Endothelial cell of umbilical vein (primary cell): ENCODE measurements at regions not wholly inside any gene's neighbourhood (a gene's known extent, or its start where the extent isn't known, plus 50 kb on each side); places are given as distances from the start of the nearest gene placed in this dataset.

ENCODE experiments used
- BruUV-seq: library from RNA; stranded (reverse); fragments of 400-500 nt; replicated peaks from 2 replicates; lab custom pipeline; 2021; lab: Mats Ljungman, UMichigan
- CTCF ChIA-PET: fragments of 300-600, 350-600 bp; sonication (Branson Sonifier 250); formaldehyde crosslinking; loops from one replicate; lab custom pipeline; 2021; ENCODE audit warnings: antibody characterized with exemption, inconsistent platforms; lab: Charles Lee
- POLR2A ChIA-PET: fragments of 300-600, 350-600 bp; sonication (Branson Sonifier 250); formaldehyde crosslinking; loops from one replicate; lab custom pipeline; 2021; ENCODE audit warnings: antibody characterized with exemption, inconsistent platforms; lab: Charles Lee
- DNase-seq: peaks from one replicate; pipeline ENCODE4 v3.0.0-alpha.2; 2011; ENCODE audit warnings: low read depth, low spot score
- FAIRE-seq: peaks from 2 replicates; lab custom pipeline; 2011; peaks lifted over from hg19 to GRCh38; lab: Jason Lieb, UNC
- H2AFZ ChIP-seq: 2 replicates; pipeline ENCODE4 v1.6.0; 2012; ENCODE audit warnings: low read depth, low read length, control low read depth, inconsistent platforms
- H3K27ac ChIP-seq: 2 replicates; pipeline ENCODE4 v1.5.1; 2011; ENCODE audit warnings: low read depth, mild to moderate bottlenecking, control low read depth, low read length, moderate library complexity; ENCODE audit not compliant: insufficient read depth
- H3K27me3 ChIP-seq, 2 experiments: 2 replicates each; pipeline versions ENCODE4 v1.6.0 to v1.6.1; 2011; ENCODE audit warnings: low read length in 2 of 2, mixed read lengths in 1 of 2; ENCODE audit not compliant: control insufficient read depth in 2 of 2, insufficient read depth in 2 of 2
- H3K36me3 ChIP-seq, 2 experiments: 2 replicates in 1 of 2; 3 replicates in 1 of 2; pipeline ENCODE4 v1.5.1; 2011; ENCODE audit warnings: low read length in 2 of 2, mild to moderate bottlenecking in 1 of 2, moderate library complexity in 1 of 2; ENCODE audit not compliant: control insufficient read depth in 2 of 2, insufficient read depth in 2 of 2; ENCODE audit errors: extremely low read depth in 1 of 2
- H3K4me1 ChIP-seq: 3 replicates; pipeline ENCODE4 v1.5.1; 2011; ENCODE audit warnings: mild to moderate bottlenecking, low read length; ENCODE audit not compliant: control insufficient read depth, insufficient read depth; ENCODE audit errors: extremely low read depth
- H3K4me2 ChIP-seq: 2 replicates; pipeline ENCODE4 v1.6.1; 2011; ENCODE audit warnings: low read length, control low read depth, mixed read lengths; ENCODE audit not compliant: insufficient read depth
- H3K4me3 ChIP-seq, 3 experiments: fragments of 200-600 bp in 1 of 3; sonication (generic), shearing (Covaris generic) in 1 of 3; replicated peaks in 1 of 3; 2 replicates each; pipeline ENCODE4 v1.5.1; 2011 to 2016; ENCODE audit warnings: control low read depth in 3 of 3, low read length in 3 of 3, mild to moderate bottlenecking in 2 of 3, inconsistent platforms in 1 of 3, low read depth in 1 of 3, moderate library complexity in 1 of 3; ENCODE audit not compliant: insufficient read depth in 1 of 3
- H3K79me2 ChIP-seq: 2 replicates; pipeline ENCODE4 v1.6.0; 2012; ENCODE audit warnings: low read length, inconsistent platforms; ENCODE audit not compliant: control insufficient read depth, insufficient read depth
- H3K9ac ChIP-seq: replicated peaks from 2 replicates; pipeline ENCODE3; 2011; ENCODE audit warnings: low read length, control low read depth; ENCODE audit not compliant: insufficient read depth; ENCODE audit errors: extremely low read depth
- H3K9me1 ChIP-seq: replicated peaks from 3 replicates; pipeline ENCODE4 v1.6.0; 2011; ENCODE audit warnings: mild to moderate bottlenecking, low read length; ENCODE audit not compliant: control insufficient read depth, insufficient read depth; ENCODE audit errors: extremely low read depth
- H3K9me3 ChIP-seq: replicated peaks from 2 replicates; pipeline ENCODE4 v1.5.1; 2012; ENCODE audit warnings: low read length, inconsistent platforms; ENCODE audit not compliant: control insufficient read depth, insufficient read depth
- H4K20me1 ChIP-seq: replicated peaks from 2 replicates; pipeline ENCODE3; 2011; ENCODE audit warnings: mild to moderate bottlenecking, low read length; ENCODE audit not compliant: control insufficient read depth, insufficient read depth; ENCODE audit errors: extremely low read depth
- EZH2 ChIP-seq: IDR thresholded peaks from 2 replicates; pipeline ENCODE4 v1.6.1; 2012; ENCODE audit warnings: borderline replicate concordance, low read depth, mild to moderate bottlenecking, moderate library complexity, low read length, inconsistent platforms; ENCODE audit not compliant: severe bottlenecking
- FOS ChIP-seq: IDR thresholded peaks from 2 replicates; pipeline ENCODE4 v1.6.1; 2011; ENCODE audit warnings: mild to moderate bottlenecking, low read length, moderate library complexity, borderline replicate concordance; ENCODE audit not compliant: insufficient read depth
- GATA2 ChIP-seq: IDR thresholded peaks from 2 replicates; pipeline ENCODE4 v1.7.0; 2011; ENCODE audit warnings: low read depth, mild to moderate bottlenecking, moderate library complexity, mixed read lengths, low read length; ENCODE audit not compliant: insufficient read length, insufficient read depth
- MYC ChIP-seq: IDR thresholded peaks from one replicate; pipeline ENCODE4 v1.6.1; 2011; ENCODE audit warnings: mild to moderate bottlenecking, low read depth, low read length
- POLR2A ChIP-seq: IDR thresholded peaks from 2 replicates; pipeline ENCODE4 v1.6.1; 2012; ENCODE audit warnings: low read depth, mild to moderate bottlenecking, control low read depth, low read length
- dilution Hi-C: fragments of 300-500 bp; cut with MboI; formaldehyde crosslinking; loops from one replicate; pipeline ENCODE4 v1.15.0; 2019; ENCODE audit warnings: low sequenced_read_pairs; ENCODE audit not compliant: extremely low pct_ligation_motif_present
- intact Hi-C: fragments of 100-400 bp; cut with micrococcal nuclease; formaldehyde crosslinking; loops from one replicate; pipeline ENCODE4 v1.10.0; 2022
- TF ChIP-seq, protein P1 (sequence below), 2 donors: IDR thresholded peaks; 1 replicate in 1 of 2; 2 replicates in 1 of 2; pipeline ENCODE4 v1.5.1; 2011; ENCODE audit warnings: low read length in 2 of 2, mild to moderate bottlenecking in 2 of 2, moderate library complexity in 2 of 2, control low read depth in 1 of 2, inconsistent platforms in 1 of 2, low read depth in 1 of 2; ENCODE audit not compliant: insufficient read depth in 1 of 2; ENCODE audit errors: extremely low read depth in 1 of 2
- TF ChIP-seq, protein P2 (sequence below): IDR thresholded peaks from 2 replicates; pipeline ENCODE4 v1.6.1; 2011; ENCODE audit not compliant: insufficient read depth, insufficient read length

DNA sequence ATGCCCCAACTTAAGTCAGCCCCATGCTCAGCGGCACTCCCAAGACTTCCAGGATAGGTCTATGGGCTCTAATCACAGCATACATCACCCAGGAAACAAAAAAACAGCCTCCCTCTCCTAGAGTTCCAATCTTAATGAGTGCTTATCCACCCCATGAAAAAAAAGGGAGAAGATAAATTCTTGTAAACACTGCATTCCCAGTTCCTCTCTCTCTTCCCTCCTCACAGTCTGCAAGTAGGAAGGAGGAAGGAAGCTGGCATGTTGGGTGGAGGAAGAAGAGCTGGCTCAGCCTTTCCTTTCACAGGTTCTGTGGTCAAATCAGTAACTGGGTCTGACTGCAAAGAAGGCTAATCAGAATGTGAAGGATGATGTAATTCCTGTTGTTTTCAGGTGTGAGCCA is 69.9 kb upstream of the ZC3H11B start:
- Histone ChIP-seq H3K4me2 (no peak overlapping the region), H3K27ac (no peak overlapping the region), H3K9me1 (no peaks in the 10 kb centered on the region), H3K79me2 (no peaks in the 10 kb centered on the region), H3K4me1 (no peaks in the 10 kb centered on the region), H3K27me3 (no peaks in the 10 kb centered on the region), H3K36me3 (no peaks in the 10 kb centered on the region), H3K4me3 (no peak overlapping the region), H3K9me3 (no peaks in the 10 kb centered on the region), H4K20me1 (no peaks in the 10 kb centered on the region), H2AFZ (no peak overlapping the region), H3K9ac (no peak overlapping the region)
- FAIRE-seq: no peak
- CTCF ChIA-PET: interaction anchor here (1.2 kb wide), 1 partner anchor 22 kb away, joined by 3 read pairs; no protein-coding TSS in a partner anchor
- intact Hi-C loops (no loop called here), dilution Hi-C loops (no loop called here)
- no TSS peak for BruUV-seq
- POLR2A ChIA-PET: no interaction called here
- no peak for DNase-seq
- TF ChIP-seq EZH2: no peak

DNA sequence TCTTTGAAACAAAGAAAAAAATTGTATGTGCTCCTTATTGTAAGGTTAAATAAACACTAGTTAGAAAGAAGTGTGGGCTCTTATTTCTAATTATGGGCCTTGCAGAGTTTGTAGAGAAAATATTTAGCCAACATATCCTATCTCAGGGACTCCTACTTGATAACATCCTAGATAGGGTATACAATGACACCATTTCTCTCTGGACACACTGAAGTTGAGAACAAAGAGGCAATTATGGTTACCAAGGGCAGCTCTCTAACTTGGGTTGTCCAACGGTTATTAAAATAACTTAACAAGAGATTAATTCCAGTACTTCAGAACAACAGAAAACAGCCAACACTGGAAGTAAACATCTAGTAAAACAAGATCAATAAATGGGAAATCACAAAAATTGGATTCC is 69.0 kb upstream of the ZC3H11B start:
- Histone ChIP-seq H3K4me2 (no peak overlapping the region), H3K79me2 (no peaks in the 10 kb centered on the region), H2AFZ (no peak overlapping the region), H3K4me1 (no peaks in the 10 kb centered on the region), H4K20me1 (no peaks in the 10 kb centered on the region), H3K9me1 (no peaks in the 10 kb centered on the region), H3K27me3 (no peaks in the 10 kb centered on the region), H3K4me3 (no peak overlapping the region), H3K9ac (no peak overlapping the region), H3K9me3 (no peaks in the 10 kb centered on the region), H3K27ac (no peak overlapping the region), H3K36me3 (no peaks in the 10 kb centered on the region)
- FAIRE-seq (no peak), DNase-seq (no peak)
- BruUV-seq: no TSS peak
- ChIA-PET POLR2A (no interaction called here), CTCF (interaction anchor here (1.2 kb wide), 1 partner anchor 21 kb away, joined by 3 read pairs; no protein-coding TSS in a partner anchor)
- intact Hi-C loops: no loop called here
- dilution Hi-C loops: no loop called here
- TF ChIP-seq, protein P1, sequence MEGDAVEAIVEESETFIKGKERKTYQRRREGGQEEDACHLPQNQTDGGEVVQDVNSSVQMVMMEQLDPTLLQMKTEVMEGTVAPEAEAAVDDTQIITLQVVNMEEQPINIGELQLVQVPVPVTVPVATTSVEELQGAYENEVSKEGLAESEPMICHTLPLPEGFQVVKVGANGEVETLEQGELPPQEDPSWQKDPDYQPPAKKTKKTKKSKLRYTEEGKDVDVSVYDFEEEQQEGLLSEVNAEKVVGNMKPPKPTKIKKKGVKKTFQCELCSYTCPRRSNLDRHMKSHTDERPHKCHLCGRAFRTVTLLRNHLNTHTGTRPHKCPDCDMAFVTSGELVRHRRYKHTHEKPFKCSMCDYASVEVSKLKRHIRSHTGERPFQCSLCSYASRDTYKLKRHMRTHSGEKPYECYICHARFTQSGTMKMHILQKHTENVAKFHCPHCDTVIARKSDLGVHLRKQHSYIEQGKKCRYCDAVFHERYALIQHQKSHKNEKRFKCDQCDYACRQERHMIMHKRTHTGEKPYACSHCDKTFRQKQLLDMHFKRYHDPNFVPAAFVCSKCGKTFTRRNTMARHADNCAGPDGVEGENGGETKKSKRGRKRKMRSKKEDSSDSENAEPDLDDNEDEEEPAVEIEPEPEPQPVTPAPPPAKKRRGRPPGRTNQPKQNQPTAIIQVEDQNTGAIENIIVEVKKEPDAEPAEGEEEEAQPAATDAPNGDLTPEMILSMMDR (IDR thresholded peaks at IDR 0.05; ENCODE audit: extremely low read depth in 1 of 2, insufficient read depth in 1 of 2, low read depth in 1 of 2, low read length in 2 of 2): no peak
- TF ChIP-seq, protein P2, sequence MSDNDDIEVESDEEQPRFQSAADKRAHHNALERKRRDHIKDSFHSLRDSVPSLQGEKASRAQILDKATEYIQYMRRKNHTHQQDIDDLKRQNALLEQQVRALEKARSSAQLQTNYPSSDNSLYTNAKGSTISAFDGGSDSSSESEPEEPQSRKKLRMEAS: no peak
- TF ChIP-seq FOS (no peak), GATA2 (no peak), MYC (no peak), POLR2A (no peak), EZH2 (no peak)
